HG03378 (cell line): ENCODE measurements at regions not wholly inside any gene's neighbourhood (a gene's known extent, or its start where the extent isn't known, plus 50 kb on each side); places are given as distances from the start of the nearest gene placed in this dataset.
"Not testable (repeated sequence)": the region's sequence is repeated elsewhere in the genome, so short reads cannot be mapped to it uniquely, and the experiment has no call there.

Experiments used
- ATAC-seq: cut with Tn5 transposase; IDR thresholded peaks from one replicate; pipeline ENCODE4 v1.9.1; 2021; ENCODE audit warnings: mild to moderate bottlenecking, moderate library complexity; ENCODE audit not compliant: unreplicated experiment

DNA sequence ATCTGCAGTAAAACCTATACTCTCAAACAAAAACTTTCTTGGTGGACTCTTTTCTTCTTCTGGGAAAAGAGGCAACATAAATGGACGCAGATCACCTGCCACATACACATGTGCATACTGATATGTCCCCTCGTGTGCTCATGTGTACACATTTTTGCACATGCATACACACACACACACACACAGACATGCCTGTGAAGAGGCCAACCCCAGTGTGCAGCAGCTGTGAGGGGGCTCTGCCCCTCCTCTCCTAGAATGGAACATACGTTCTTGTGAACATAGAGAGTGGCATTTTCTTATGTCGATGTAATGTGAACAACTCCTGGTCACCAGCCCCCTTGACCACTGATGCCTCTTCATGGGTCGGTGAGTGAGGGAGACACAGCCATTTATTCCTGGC, 188.9 kb upstream of the PLGLB2 start:
- ATAC-seq: not testable (repeated sequence)

- ATAC-seq: not testable (repeated sequence)
Observed at GRCh38 chr2:87559735-87560134, 188.2 kb upstream of the PLGLB2 start.

GRCh38 chr2:87565116-87565515, 182.8 kb upstream of the PLGLB2 start:
- ATAC-seq: not testable (repeated sequence)

GRCh38 chr2:87566531-87566930, 181.4 kb upstream of the PLGLB2 start:
- not testable (repeated sequence) for ATAC-seq

DNA sequence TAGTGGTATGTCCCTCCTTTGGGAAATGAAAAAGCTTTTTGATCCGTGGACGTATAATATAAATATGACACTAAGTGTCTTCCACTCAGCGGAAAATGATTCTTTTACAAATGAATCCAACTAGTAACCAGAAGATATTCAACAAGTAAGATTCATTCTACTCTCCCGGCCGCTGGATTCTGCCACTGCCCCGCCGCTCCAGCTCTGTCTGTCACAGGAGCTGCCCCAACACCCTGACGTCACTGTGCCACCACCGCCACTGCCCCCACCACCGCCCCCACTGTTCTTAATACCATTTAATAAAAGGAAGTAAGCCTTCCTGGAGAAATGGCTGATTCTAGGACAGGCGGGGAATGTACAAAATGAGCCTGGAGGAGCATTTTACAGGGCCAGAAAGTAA, 180.8 kb upstream of the PLGLB2 start:
- not testable (repeated sequence) for ATAC-seq

DNA sequence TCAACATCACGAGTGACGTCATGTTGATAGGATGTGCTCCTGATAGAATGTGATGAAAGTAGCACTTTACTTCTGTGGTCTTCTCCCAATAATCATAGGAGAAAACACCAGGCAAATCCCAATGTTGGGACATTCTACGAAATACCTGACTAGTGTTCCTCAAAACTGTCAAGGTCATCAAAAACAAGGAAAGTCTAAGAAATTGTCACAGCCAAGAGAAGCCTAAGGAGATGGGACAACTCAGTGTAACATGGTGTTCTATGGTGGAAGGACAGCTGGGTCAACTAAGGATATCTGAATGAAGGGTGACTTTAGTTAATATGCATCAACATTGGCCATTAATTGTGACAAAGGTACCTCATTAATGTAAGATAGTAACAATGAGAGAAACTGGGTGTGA, 180.0 kb upstream of the PLGLB2 start:
- not testable (repeated sequence) for ATAC-seq

GRCh38 chr2:87568554-87569278, 179.2 kb upstream of the PLGLB2 start:
- not testable (repeated sequence) for ATAC-seq

DNA sequence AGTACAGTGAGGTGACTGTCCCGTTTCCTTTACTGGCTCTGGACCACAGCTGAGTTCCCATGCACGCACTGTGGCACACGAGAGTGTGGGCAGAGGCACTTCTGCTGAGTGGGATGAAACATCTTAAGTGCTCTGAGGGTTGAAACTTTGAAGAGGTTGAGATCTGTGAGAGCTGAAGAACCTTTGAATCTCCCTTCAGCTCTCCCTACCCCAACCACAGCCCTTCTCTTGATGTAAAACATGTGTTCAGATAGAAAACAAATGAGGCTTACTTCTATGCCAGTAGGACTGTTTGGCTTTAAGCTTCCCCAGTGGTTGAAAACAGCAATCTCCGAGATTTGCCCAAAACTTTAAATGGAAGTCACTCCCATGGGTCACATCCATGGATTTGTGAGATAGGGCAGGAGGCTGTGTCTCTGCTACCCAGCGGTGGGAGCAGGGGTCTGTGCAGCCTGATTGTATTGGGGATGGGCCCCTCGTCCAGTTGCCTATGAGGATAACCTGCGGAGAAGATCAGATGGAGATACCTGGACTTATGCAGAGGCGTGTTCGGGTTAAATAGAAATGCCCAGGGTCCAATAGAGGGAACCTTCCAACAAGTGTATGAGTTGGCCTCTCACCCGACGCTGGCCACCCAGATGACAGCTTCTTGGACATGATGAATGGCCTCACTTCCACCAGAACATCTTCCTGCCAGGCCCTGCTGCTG, 178.0 kb upstream of the PLGLB2 start:
- ATAC-seq: not testable (repeated sequence)

GRCh38 chr2:87571889-87572465, 175.9 kb upstream of the PLGLB2 start:
- ATAC-seq: not testable (repeated sequence)

- ATAC-seq: not testable (repeated sequence)
Observed at GRCh38 chr2:87572906-87573305, 175.0 kb upstream of the PLGLB2 start.

GRCh38 chr2:87573386-87574192, 174.3 kb upstream of the PLGLB2 start:
- not testable (repeated sequence) for ATAC-seq

DNA sequence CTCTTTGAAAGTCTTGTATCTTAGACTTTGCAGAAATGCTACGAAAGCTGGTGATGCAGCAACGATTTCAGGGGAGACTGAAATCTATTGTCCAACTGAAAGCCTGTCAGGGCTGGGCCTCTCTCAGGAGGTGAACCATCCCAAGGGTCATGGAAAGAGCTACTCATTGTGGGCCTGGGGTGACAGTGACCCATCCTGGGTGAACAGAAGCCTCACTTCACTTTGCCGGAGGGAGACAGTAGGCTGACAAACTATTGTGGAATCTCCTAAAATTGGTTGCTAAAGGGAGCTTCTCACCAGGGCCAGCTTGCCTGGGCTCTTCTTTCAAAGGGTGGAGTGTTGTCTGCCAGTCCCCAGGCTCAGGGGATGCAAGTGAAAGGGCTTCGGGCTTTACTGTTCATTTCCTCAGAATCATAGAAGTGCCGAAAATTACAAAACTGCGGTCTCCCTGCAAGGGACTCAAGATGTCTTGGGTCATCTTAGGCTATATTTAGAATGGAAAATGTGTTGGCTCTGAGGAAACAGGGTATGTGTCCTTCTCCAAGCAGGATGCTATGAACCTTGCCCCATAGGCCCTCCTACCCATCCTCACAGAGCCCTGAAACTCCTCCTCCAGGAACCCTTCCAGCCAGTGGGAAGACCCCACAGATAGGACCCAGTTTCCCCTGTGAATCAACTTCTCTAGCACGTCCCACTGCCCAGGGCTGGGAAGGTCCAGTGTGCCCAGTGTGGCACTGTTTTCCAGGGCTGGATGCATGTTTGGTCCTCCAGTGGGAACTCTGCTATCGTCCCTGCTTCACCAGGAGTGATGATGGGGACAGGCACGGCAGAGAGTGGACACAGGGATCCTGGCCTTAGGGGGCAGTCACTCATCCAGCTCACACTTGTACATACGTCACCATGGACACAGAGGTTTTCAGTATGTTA, 173.4 kb upstream of the PLGLB2 start:
- ATAC-seq: not testable (repeated sequence)

- not testable (repeated sequence) for ATAC-seq
Observed at GRCh38 chr2:87575138-87575537, 172.7 kb upstream of the PLGLB2 start.

GRCh38 chr2:87577358-87577757, 170.5 kb upstream of the PLGLB2 start:
- ATAC-seq: not testable (repeated sequence)

DNA sequence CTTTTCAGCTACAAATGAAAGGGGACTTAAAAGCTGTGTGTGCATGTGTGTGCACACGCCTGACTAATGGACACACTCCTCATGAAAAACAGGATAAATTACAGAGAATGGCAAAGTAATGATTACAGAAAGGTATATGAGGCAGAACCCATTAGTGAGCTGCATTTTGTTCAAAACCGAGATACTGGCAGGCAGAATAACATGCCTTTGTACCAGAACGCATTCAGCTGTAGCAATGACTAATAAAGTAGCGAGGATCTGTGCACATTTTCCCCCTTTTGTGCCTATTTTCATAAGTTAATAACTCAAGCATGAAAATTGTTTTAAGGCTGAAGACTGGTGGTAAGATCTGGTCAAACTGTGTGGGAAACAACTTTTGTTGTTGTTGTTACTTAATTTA, 165.7 kb upstream of the PLGLB2 start:
- peak; percentile 54 for ATAC-seq

DNA sequence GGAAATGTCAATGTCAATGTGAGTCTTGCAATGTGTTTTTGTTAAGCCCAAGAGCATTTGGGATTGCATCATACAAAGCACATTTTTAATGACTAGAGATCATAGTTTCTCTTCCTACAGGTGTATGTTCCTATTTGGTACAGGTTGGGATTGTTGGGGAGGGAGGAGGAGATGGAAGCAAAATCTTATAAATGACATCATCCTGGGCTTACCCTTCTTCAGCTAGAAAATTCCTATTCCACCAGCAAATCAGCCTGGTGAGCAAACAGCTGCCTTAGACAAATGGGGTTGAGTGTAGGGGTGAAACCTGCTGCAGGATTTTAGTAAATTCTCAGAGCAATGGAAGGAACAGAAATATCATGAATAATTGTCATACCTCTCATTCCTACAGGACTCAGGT, 165.3 kb upstream of the PLGLB2 start:
- ATAC-seq: not testable (repeated sequence)

DNA sequence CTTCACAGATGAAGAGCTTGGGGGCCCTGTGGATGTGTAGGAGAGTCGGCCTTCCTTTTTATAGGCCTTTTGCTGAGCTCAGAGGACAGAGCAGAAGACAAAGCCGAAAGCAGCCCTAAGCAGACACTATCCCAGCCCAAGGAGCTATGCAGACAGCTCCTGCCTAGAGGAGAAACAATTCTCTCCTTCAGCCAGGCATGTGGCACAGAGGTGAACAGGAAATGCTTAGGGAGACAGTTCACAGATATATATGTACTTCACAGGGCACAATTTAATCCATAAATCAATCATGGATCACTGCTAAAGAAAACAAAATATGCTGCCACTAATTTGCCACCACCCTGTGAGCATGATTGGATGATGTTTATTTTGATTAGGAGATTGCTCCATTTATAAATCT, 164.5 kb upstream of the PLGLB2 start:
- ATAC-seq: not testable (repeated sequence)

DNA sequence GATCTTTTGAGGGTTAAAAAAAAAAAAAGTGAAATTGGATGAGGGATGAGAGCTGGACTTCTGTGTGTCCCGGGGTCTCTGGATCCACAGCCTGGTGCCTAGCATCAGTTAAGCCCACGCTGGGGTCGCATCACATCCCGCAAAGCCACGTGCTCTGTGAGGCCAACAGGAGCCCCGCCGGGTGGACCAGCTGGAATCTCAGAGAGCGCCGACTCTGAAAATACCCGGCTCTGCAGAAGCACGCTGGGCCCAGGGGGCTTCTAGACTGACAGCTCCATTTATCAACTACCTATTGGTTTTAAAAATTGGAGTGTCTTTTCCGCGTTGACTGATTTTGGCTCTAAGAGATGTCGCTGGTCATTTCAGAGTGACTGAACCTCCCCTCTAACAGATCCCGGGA, 164.1 kb upstream of the PLGLB2 start:
- ATAC-seq: not testable (repeated sequence)

GRCh38 chr2:87584268-87584906, 163.5 kb upstream of the PLGLB2 start:
- not testable (repeated sequence) for ATAC-seq
